Memory B cell (primary cell): ENCODE measurements at regions not wholly inside any gene's neighbourhood (a gene's known extent, or its start where the extent isn't known, plus 50 kb on each side); places are given as distances from the start of the nearest gene placed in this dataset.

Source experiments
- ATAC-seq: fragments of 150-1000 bp; cut with Tn5 transposase; 2 replicates; pipeline ENCODE4 v1.10.0; 2021; ENCODE audit warnings: low read depth, mild to moderate bottlenecking, moderate library complexity
- DNase-seq, 2 donors: peaks; one replicate each; pipeline ENCODE4 v3.0.0; 2022; ENCODE audit warnings: low spot score in 2 of 2
- H3K27ac Mint-ChIP-seq: one replicate; pipeline ENCODE4 v1.8.0; 2022; ENCODE audit warnings: mild to moderate bottlenecking, moderate library complexity, mixed read lengths
- H3K27me3 Mint-ChIP-seq: one replicate; pipeline ENCODE4 v1.8.0; 2022; ENCODE audit warnings: mixed read lengths
- H3K36me3 Mint-ChIP-seq: one replicate; pipeline ENCODE4 v1.8.0; 2022; ENCODE audit warnings: mild to moderate bottlenecking, mixed read lengths
- H3K4me1 Mint-ChIP-seq: one replicate; pipeline ENCODE4 v1.8.0; 2022; ENCODE audit warnings: mixed read lengths
- H3K4me3 Mint-ChIP-seq: one replicate; pipeline ENCODE4 v1.8.0; 2022; ENCODE audit warnings: mild to moderate bottlenecking, moderate library complexity, mixed read lengths
- H3K9me3 Mint-ChIP-seq: one replicate; pipeline ENCODE4 v1.8.0; 2022; ENCODE audit warnings: mixed read lengths

GRCh38 chr1:221608835-221609320 lies 133.0 kb downstream of the DUSP10 start:
- Mint-ChIP-seq H3K9me3 (peaks cover 2% of the 10 kb centered on the region), H3K4me3 (no peak overlapping the region), H3K27ac (no peak overlapping the region), H3K4me1 (no peaks in the 10 kb centered on the region), H3K36me3 (no peaks in the 10 kb centered on the region), H3K27me3 (no peaks in the 10 kb centered on the region)
- no peak for ATAC-seq
- no peak for DNase-seq

- H3K9me3 Mint-ChIP-seq: no peaks in the 10 kb centered on the region
- no peak for DNase-seq
- no peak overlapping the region for H3K27ac Mint-ChIP-seq
- no peaks in the 10 kb centered on the region for H3K36me3 Mint-ChIP-seq
- H3K27me3 Mint-ChIP-seq: no peaks in the 10 kb centered on the region
- no peaks in the 10 kb centered on the region for H3K4me1 Mint-ChIP-seq
- no peak for ATAC-seq
- no peak overlapping the region for H3K4me3 Mint-ChIP-seq
Measured at GRCh38 chr1:221611656-221612046, 130.2 kb downstream of the DUSP10 start.

GRCh38 chr1:221612047-221612777 lies 129.7 kb downstream of the DUSP10 start:
- H3K4me3 Mint-ChIP-seq: no peak overlapping the region
- H3K4me1 Mint-ChIP-seq: no peaks in the 10 kb centered on the region
- no peaks in the 10 kb centered on the region for H3K27me3 Mint-ChIP-seq
- no peak overlapping the region for H3K27ac Mint-ChIP-seq
- H3K9me3 Mint-ChIP-seq: no peaks in the 10 kb centered on the region
- no peaks in the 10 kb centered on the region for H3K36me3 Mint-ChIP-seq
- ATAC-seq (no peak), DNase-seq (no peak)

- H3K9me3 Mint-ChIP-seq: no peaks in the 10 kb centered on the region
- no peaks in the 10 kb centered on the region for H3K4me1 Mint-ChIP-seq
- ATAC-seq: no peak
- H3K36me3 Mint-ChIP-seq: no peaks in the 10 kb centered on the region
- no peak overlapping the region for H3K27ac Mint-ChIP-seq
- no peak for DNase-seq
- no peaks in the 10 kb centered on the region for H3K27me3 Mint-ChIP-seq
- no peak overlapping the region for H3K4me3 Mint-ChIP-seq
Measured at GRCh38 chr1:221620437-221621384, 121.2 kb downstream of the DUSP10 start.

GRCh38 chr1:221621683-221622082 lies 120.2 kb downstream of the DUSP10 start:
- no peaks in the 10 kb centered on the region for H3K9me3 Mint-ChIP-seq
- H3K27me3 Mint-ChIP-seq: no peaks in the 10 kb centered on the region
- ATAC-seq (no peak), DNase-seq (no peak)
- no peak overlapping the region for H3K4me3 Mint-ChIP-seq
- H3K4me1 Mint-ChIP-seq: no peaks in the 10 kb centered on the region
- H3K27ac Mint-ChIP-seq: no peak overlapping the region
- H3K36me3 Mint-ChIP-seq: no peaks in the 10 kb centered on the region

GRCh38 chr1:221622389-221622788 lies 119.5 kb downstream of the DUSP10 start:
- no peaks in the 10 kb centered on the region for H3K4me1 Mint-ChIP-seq
- no peaks in the 10 kb centered on the region for H3K27me3 Mint-ChIP-seq

GRCh38 chr1:221625026-221625425 lies 116.9 kb downstream of the DUSP10 start:
- Mint-ChIP-seq H3K4me1 (no peaks in the 10 kb centered on the region), H3K36me3 (no peaks in the 10 kb centered on the region), H3K27ac (no peak overlapping the region)

More at GRCh38 chr1:221622389-221622788, 119.5 kb downstream of the DUSP10 start:
- Mint-ChIP-seq H3K36me3 (no peaks in the 10 kb centered on the region), H3K27ac (no peak overlapping the region), H3K9me3 (no peaks in the 10 kb centered on the region), H3K4me3 (no peak overlapping the region)
- ATAC-seq (no peak), DNase-seq (no peak)

GRCh38 chr1:221626041-221626440 lies 115.8 kb downstream of the DUSP10 start:
- DNase-seq (no peak), ATAC-seq (no peak)
- Mint-ChIP-seq H3K9me3 (peaks cover 2% of the 10 kb centered on the region), H3K4me3 (no peak overlapping the region), H3K36me3 (no peaks in the 10 kb centered on the region), H3K4me1 (no peaks in the 10 kb centered on the region), H3K27me3 (no peaks in the 10 kb centered on the region), H3K27ac (no peak overlapping the region)

More at GRCh38 chr1:221625026-221625425, 116.9 kb downstream of the DUSP10 start:
- ATAC-seq: no peak
- Mint-ChIP-seq H3K4me3 (no peak overlapping the region), H3K9me3 (peaks cover 2% of the 10 kb centered on the region), H3K27me3 (no peaks in the 10 kb centered on the region)
- no peak for DNase-seq

GRCh38 chr1:221630236-221630635 lies 111.7 kb downstream of the DUSP10 start:
- DNase-seq: no peak
- Mint-ChIP-seq H3K36me3 (no peaks in the 10 kb centered on the region), H3K9me3 (peaks cover 2% of the 10 kb centered on the region), H3K4me3 (no peak overlapping the region), H3K4me1 (no peaks in the 10 kb centered on the region), H3K27ac (no peak overlapping the region), H3K27me3 (no peaks in the 10 kb centered on the region)
- ATAC-seq: no peak

GRCh38 chr1:221631556-221631955 lies 110.3 kb downstream of the DUSP10 start:
- ATAC-seq: no peak

GRCh38 chr1:221632072-221632471 lies 109.8 kb downstream of the DUSP10 start:
- Mint-ChIP-seq H3K36me3 (no peaks in the 10 kb centered on the region), H3K9me3 (peaks cover 2% of the 10 kb centered on the region), H3K4me1 (no peaks in the 10 kb centered on the region), H3K27me3 (no peaks in the 10 kb centered on the region), H3K27ac (no peak overlapping the region), H3K4me3 (no peak overlapping the region)
- DNase-seq (no peak), ATAC-seq (no peak)

More at GRCh38 chr1:221631556-221631955, 110.3 kb downstream of the DUSP10 start:
- no peak for DNase-seq
- no peaks in the 10 kb centered on the region for H3K27me3 Mint-ChIP-seq
- no peaks in the 10 kb centered on the region for H3K4me1 Mint-ChIP-seq
- H3K9me3 Mint-ChIP-seq: peaks cover 2% of the 10 kb centered on the region
- H3K4me3 Mint-ChIP-seq: no peak overlapping the region
- no peaks in the 10 kb centered on the region for H3K36me3 Mint-ChIP-seq
- H3K27ac Mint-ChIP-seq: no peak overlapping the region

- Mint-ChIP-seq H3K4me3 (no peak overlapping the region), H3K27me3 (no peaks in the 10 kb centered on the region), H3K36me3 (no peaks in the 10 kb centered on the region), H3K9me3 (no peaks in the 10 kb centered on the region), H3K27ac (no peak overlapping the region), H3K4me1 (no peaks in the 10 kb centered on the region)
- ATAC-seq (no peak), DNase-seq (no peak)
Measured at GRCh38 chr1:221633841-221634409, 108.0 kb downstream of the DUSP10 start.

- no peak overlapping the region for H3K27ac Mint-ChIP-seq
- DNase-seq (no peak), ATAC-seq (no peak)
- H3K9me3 Mint-ChIP-seq: no peaks in the 10 kb centered on the region
- H3K27me3 Mint-ChIP-seq: no peaks in the 10 kb centered on the region
- no peak overlapping the region for H3K4me3 Mint-ChIP-seq
- no peaks in the 10 kb centered on the region for H3K36me3 Mint-ChIP-seq
- no peaks in the 10 kb centered on the region for H3K4me1 Mint-ChIP-seq
Measured at GRCh38 chr1:221634606-221635005, 107.3 kb downstream of the DUSP10 start.

GRCh38 chr1:221635305-221635704 lies 106.6 kb downstream of the DUSP10 start:
- H3K9me3 Mint-ChIP-seq: no peaks in the 10 kb centered on the region
- no peak overlapping the region for H3K27ac Mint-ChIP-seq
- no peak overlapping the region for H3K4me3 Mint-ChIP-seq
- ATAC-seq (no peak), DNase-seq (no peak)
- H3K27me3 Mint-ChIP-seq: no peaks in the 10 kb centered on the region
- no peaks in the 10 kb centered on the region for H3K4me1 Mint-ChIP-seq
- H3K36me3 Mint-ChIP-seq: no peaks in the 10 kb centered on the region
